ENCODE measurements at regions not wholly inside any gene's neighbourhood (a gene's known extent, or its start where the extent isn't known, plus 50 kb on each side); places are given as distances from the start of the nearest gene placed in this dataset.

DNA sequence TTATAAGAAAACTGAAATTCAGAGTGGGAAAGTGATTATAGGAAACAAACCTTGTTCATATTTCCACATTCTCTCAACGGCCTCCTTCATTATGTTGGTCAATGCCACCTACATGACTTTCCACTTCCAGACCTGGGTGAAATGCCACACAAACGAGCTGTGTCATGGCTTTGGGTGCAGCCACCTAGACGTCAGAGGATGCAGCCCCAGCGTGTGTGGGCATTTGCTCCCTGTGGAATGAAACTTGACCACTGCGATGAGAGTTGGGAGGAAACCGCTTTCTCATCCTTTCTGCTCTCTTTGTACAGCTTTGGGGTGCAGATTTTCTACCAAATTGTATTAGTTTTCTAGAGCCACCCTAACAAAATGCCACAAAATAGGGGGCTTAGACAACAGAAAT lies 291.0 kb downstream of the CYRIA start:
- CTCF ChIA-PET, result no interaction called here
- Histone ChIP-seq H2AFZ (replicated peaks; ENCODE audit: low read length, poor library complexity) (no peak overlapping the region), H3K79me1 (ENCODE audit: low read depth in 1 of 2, low read length in 2 of 2) (no peaks in the 10 kb centered on the region), H2BK15ac (ENCODE audit: low read depth, low read length) (no peak overlapping the region), H3K4me1 (ENCODE audit: control insufficient read depth, insufficient read depth, low read length) (no peaks in the 10 kb centered on the region), H2AK9ac (replicated peaks; ENCODE audit: low read depth, low read length, poor library complexity) (no peak overlapping the region), H4K91ac (ENCODE audit: insufficient read depth, low read depth, low read length) (no peak overlapping the region), H3K4me2 (ENCODE audit: low read depth, low read length) (no peak overlapping the region), H4K5ac (ENCODE audit: low read depth, low read length) (no peak overlapping the region), H4K20me1 (ENCODE audit: insufficient read depth, low read length) (no peaks in the 10 kb centered on the region), H2BK120ac (ENCODE audit: low read depth, low read length) (no peak overlapping the region), H3K23ac (ENCODE audit: low read depth, low read length) (no peak overlapping the region), H2AK5ac (ENCODE audit: low read depth, low read length) (no peak overlapping the region), H3K56ac (ENCODE audit: extremely low read depth, insufficient read depth, low read length) (no peak overlapping the region), H3K27me3 (ENCODE audit: control insufficient read depth, insufficient read depth, low read length) (no peaks in the 10 kb centered on the region), H3K9me1 (ENCODE audit: insufficient read depth, low read length) (no peaks in the 10 kb centered on the region), H3K36me3 (ENCODE audit: control insufficient read depth, insufficient read depth, low read length) (no peaks in the 10 kb centered on the region), H2BK5ac (ENCODE audit: low read depth, low read length, poor library complexity, severe bottlenecking) (no peak overlapping the region), H3K27ac (ENCODE audit: insufficient read depth, low read length) (no peak overlapping the region), H2BK20ac (ENCODE audit: low read depth, low read length) (no peak overlapping the region), H3K9me3 (ENCODE audit: control insufficient read depth, insufficient read depth, low read length) (peaks cover 10% of the 10 kb centered on the region), H3K14ac (replicated peaks; ENCODE audit: low read depth, low read length) (no peak overlapping the region), H4K8ac (ENCODE audit: low read depth in 2 of 2, low read length in 2 of 2) (no peak overlapping the region), H3K4me3 (ENCODE audit: insufficient read depth, low read depth, low read length) (no peak overlapping the region), H3K9ac (ENCODE audit: low read depth, low read length) (no peak overlapping the region), H3K18ac (ENCODE audit: low read depth, low read length) (no peak overlapping the region), H3K4ac (ENCODE audit: low read depth, low read length) (no peak overlapping the region)
- DNase-seq (no peak), ATAC-seq (ENCODE audit: low read depth) (no peak)
- no TSS peak for BruUV-seq (replicated peaks)
- intact Hi-C loops (cut with micrococcal nuclease), result no loop called here
- WGBS, 2 experiments (ENCODE audit: extremely low coverage in 2 of 2, insufficient read length in 1 of 2), result no CpG with 5 or more reads among the region's 6 CpGs
- dilution Hi-C loops (cut with HindIII; ENCODE audit: low sequenced_read_pairs, unreplicated experiment), result no loop called here
- in situ Hi-C loops (cut with MboI; ENCODE audit: low sequenced_read_pairs), result no loop called here
- TF ChIP-seq ELK1 (IDR thresholded peaks at IDR 0.05; ENCODE audit: borderline replicate concordance, low read depth, low read length) (no peak), NFE2L2 (IDR thresholded peaks at IDR 0.05; ENCODE audit: low read depth, low read length) (no peak), POLR2A (IDR thresholded peaks at IDR 0.05; ENCODE audit: low read depth, low read length) (no peak), CTCF (conservative IDR thresholded peaks at IDR 0.05; ENCODE audit: low read depth, low read length) (no peak), RAD21 (IDR thresholded peaks at IDR 0.05; ENCODE audit: low read length) (no peak), MAZ (IDR thresholded peaks at IDR 0.05; ENCODE audit: borderline replicate concordance, low read depth, low read length) (no peak), CEBPB (IDR thresholded peaks at IDR 0.05; ENCODE audit: low read depth, low read length) (no peak), MAFK (IDR thresholded peaks at IDR 0.05; ENCODE audit: low read depth, low read length) (no peak), SMC3 (IDR thresholded peaks at IDR 0.05; ENCODE audit: low read depth, low read length) (no peak)
- POLR2A ChIA-PET (ENCODE audit: unreplicated experiment), result no interaction called here

All from IMR-90 (cell line).